PC-9 (cell line): ENCODE measurements at regions not wholly inside any gene's neighbourhood (a gene's known extent, or its start where the extent isn't known, plus 50 kb on each side); places are given as distances from the start of the nearest gene placed in this dataset.

ENCODE experiments used
- CTCF ChIP-seq: fragments of 200-600 bp; sonication (generic); conservative IDR thresholded peaks from 2 replicates; pipeline ENCODE4 v1.6.1; 2017; ENCODE audit warnings: mixed run types, antibody characterized with exemption, mild to moderate bottlenecking, moderate library complexity
- EZH2 ChIP-seq: fragments of 200-600 bp; sonication (generic); IDR thresholded peaks from 2 replicates; pipeline ENCODE4 v1.8.0; 2017; ENCODE audit warnings: antibody characterized with exemption, low read depth

- TF ChIP-seq CTCF (no peak), EZH2 (no peak)
Measured at GRCh38 chr1:79822053-79822452, 815.5 kb upstream of the ADGRL4 start.
